ENCODE measurements at regions not wholly inside any gene's neighbourhood (a gene's known extent, or its start where the extent isn't known, plus 50 kb on each side); places are given as distances from the start of the nearest gene placed in this dataset.
"Not testable (repeated sequence)": the region's sequence is repeated elsewhere in the genome, so short reads cannot be mapped to it uniquely, and the experiment has no call there.

DNA sequence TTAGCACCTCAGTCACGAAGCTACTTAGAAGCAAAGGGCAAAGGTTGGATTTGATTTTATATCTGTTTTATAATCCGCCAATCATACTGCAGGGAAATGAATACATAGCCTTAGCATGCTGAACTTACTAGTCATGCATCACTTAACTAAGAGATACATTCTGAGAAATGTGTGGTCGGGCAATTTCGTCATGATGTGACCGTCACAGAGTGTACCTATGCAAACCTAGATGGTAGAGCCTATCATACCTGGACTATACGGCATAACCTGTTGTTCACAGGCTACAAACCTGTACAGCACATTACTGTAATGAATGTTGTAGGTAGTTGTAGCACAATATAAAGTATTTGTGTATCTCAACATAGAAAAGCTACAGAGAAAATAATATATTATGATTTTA is 345.2 kb upstream of the RGS17 start:
- Histone ChIP-seq H3K27ac (ENCODE audit: insufficient read depth, low read length) (no peak overlapping the region), H2AFZ (ENCODE audit: low read length) (no peak overlapping the region), H3K9ac (ENCODE audit: insufficient read depth, low read length) (no peak overlapping the region), H3K79me2 (ENCODE audit: control insufficient read depth, insufficient read depth, low read length) (no peaks in the 10 kb centered on the region), H3K27me3 (ENCODE audit: control insufficient read depth, insufficient read depth, low read length) (no peaks in the 10 kb centered on the region), H3K9me3 (ENCODE audit: control insufficient read depth, insufficient read depth, low read depth, low read length) (no peaks in the 10 kb centered on the region), H4K20me1 (ENCODE audit: control insufficient read depth, extremely low read depth, insufficient read depth, low read length) (no peaks in the 10 kb centered on the region), H3K4me2 (ENCODE audit: extremely low read depth, insufficient read depth, low read length) (no peak overlapping the region), H3K4me1 (ENCODE audit: control insufficient read depth, extremely low read depth, insufficient read depth, low read length) (no peaks in the 10 kb centered on the region), H3K4me3 (replicated peaks in 1 of 4; ENCODE audit: control extremely low read depth in 1 of 4, insufficient read depth in 1 of 4, low read depth in 3 of 4, low read length in 4 of 4) (no peak overlapping the region), H3K36me3 (ENCODE audit: control insufficient read depth, insufficient read depth, low read length) (no peaks in the 10 kb centered on the region)
- no peak for DNase-seq (ENCODE audit: low read depth in 2 of 2)
- TF ChIP-seq EZH2 (IDR thresholded peaks at IDR 0.05; ENCODE audit: low read length, missing control alignments), result no peak
- TF ChIP-seq, protein P1, sequence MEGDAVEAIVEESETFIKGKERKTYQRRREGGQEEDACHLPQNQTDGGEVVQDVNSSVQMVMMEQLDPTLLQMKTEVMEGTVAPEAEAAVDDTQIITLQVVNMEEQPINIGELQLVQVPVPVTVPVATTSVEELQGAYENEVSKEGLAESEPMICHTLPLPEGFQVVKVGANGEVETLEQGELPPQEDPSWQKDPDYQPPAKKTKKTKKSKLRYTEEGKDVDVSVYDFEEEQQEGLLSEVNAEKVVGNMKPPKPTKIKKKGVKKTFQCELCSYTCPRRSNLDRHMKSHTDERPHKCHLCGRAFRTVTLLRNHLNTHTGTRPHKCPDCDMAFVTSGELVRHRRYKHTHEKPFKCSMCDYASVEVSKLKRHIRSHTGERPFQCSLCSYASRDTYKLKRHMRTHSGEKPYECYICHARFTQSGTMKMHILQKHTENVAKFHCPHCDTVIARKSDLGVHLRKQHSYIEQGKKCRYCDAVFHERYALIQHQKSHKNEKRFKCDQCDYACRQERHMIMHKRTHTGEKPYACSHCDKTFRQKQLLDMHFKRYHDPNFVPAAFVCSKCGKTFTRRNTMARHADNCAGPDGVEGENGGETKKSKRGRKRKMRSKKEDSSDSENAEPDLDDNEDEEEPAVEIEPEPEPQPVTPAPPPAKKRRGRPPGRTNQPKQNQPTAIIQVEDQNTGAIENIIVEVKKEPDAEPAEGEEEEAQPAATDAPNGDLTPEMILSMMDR (conservative IDR thresholded peaks at IDR 0.05 in 1 of 2, IDR thresholded peaks at IDR 0.05 in 1 of 2; ENCODE audit: low read depth in 1 of 2, low read length in 2 of 2), result no peak

DNA sequence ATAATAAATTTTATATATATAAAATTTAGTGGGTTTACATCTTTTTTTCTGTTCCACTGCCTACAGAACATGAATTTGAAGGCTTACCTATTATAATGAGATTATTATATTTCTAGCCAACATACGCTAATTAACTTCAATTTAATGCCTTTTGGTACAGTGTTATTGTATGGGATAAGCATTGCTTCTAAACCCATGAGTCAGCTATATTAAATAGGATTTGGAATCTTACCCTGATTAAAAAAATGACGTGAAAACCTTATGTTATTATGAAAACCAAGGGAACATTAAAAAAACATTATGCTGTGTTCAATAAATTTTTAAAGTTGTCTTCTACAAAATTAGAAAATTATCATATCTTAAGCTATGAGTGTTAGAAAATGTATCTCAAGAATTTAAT is 334.0 kb upstream of the RGS17 start:
- Histone ChIP-seq H2AFZ (ENCODE audit: low read length) (no peak overlapping the region), H3K4me2 (ENCODE audit: extremely low read depth, insufficient read depth, low read length) (no peak overlapping the region), H3K9me3 (ENCODE audit: control insufficient read depth, insufficient read depth, low read depth, low read length) (no peaks in the 10 kb centered on the region), H3K4me1 (ENCODE audit: control insufficient read depth, extremely low read depth, insufficient read depth, low read length) (no peaks in the 10 kb centered on the region), H3K27ac (ENCODE audit: insufficient read depth, low read length) (no peak overlapping the region), H3K9ac (ENCODE audit: insufficient read depth, low read length) (no peak overlapping the region), H3K36me3 (ENCODE audit: control insufficient read depth, insufficient read depth, low read length) (no peaks in the 10 kb centered on the region), H3K27me3 (ENCODE audit: control insufficient read depth, insufficient read depth, low read length) (no peaks in the 10 kb centered on the region), H4K20me1 (ENCODE audit: control insufficient read depth, extremely low read depth, insufficient read depth, low read length) (no peaks in the 10 kb centered on the region), H3K4me3 (replicated peaks in 1 of 4; ENCODE audit: control extremely low read depth in 1 of 4, insufficient read depth in 1 of 4, low read depth in 3 of 4, low read length in 4 of 4) (no peak overlapping the region), H3K79me2 (ENCODE audit: control insufficient read depth, insufficient read depth, low read length) (no peaks in the 10 kb centered on the region)
- TF ChIP-seq, protein P1 (conservative IDR thresholded peaks at IDR 0.05 in 1 of 2, IDR thresholded peaks at IDR 0.05 in 1 of 2; ENCODE audit: low read depth in 1 of 2, low read length in 2 of 2), result no peak
- no peak for TF ChIP-seq EZH2 (IDR thresholded peaks at IDR 0.05; ENCODE audit: low read length, missing control alignments)
- no peak for DNase-seq (ENCODE audit: low read depth in 2 of 2)

DNA sequence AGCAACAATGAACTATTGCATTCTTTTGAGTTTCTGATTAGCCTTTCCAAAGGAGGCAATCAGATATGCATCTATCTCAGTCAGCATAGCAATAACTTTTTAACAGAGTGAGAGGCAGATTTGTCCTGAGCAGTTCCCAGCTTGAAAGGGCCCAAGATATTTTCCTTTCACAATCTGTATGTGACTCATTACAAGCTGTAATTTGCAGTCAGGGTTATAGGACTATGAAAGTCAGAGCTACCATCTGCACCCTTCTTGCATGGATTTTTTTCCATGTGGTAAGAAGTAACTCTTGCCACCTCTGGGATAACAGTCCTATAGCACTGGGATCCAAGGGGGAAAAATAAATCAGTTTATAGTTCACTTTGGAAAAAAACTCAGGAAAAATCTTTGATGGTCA is 318.2 kb upstream of the RGS17 start:
- Histone ChIP-seq H2AFZ (ENCODE audit: low read length) (no peak overlapping the region), H3K9me3 (ENCODE audit: control insufficient read depth, insufficient read depth, low read depth, low read length) (peaks cover 1% of the 10 kb centered on the region), H3K36me3 (ENCODE audit: control insufficient read depth, insufficient read depth, low read length) (no peaks in the 10 kb centered on the region), H3K4me1 (ENCODE audit: control insufficient read depth, extremely low read depth, insufficient read depth, low read length) (no peaks in the 10 kb centered on the region), H3K4me3 (replicated peaks in 1 of 4; ENCODE audit: control extremely low read depth in 1 of 4, insufficient read depth in 1 of 4, low read depth in 3 of 4, low read length in 4 of 4) (no peak overlapping the region), H4K20me1 (ENCODE audit: control insufficient read depth, extremely low read depth, insufficient read depth, low read length) (no peaks in the 10 kb centered on the region), H3K27me3 (ENCODE audit: control insufficient read depth, insufficient read depth, low read length) (no peaks in the 10 kb centered on the region), H3K27ac (ENCODE audit: insufficient read depth, low read length) (no peak overlapping the region), H3K4me2 (ENCODE audit: extremely low read depth, insufficient read depth, low read length) (no peak overlapping the region), H3K9ac (ENCODE audit: insufficient read depth, low read length) (no peak overlapping the region), H3K79me2 (ENCODE audit: control insufficient read depth, insufficient read depth, low read length) (no peaks in the 10 kb centered on the region)
- TF ChIP-seq, protein P1 (conservative IDR thresholded peaks at IDR 0.05 in 1 of 2, IDR thresholded peaks at IDR 0.05 in 1 of 2; ENCODE audit: low read depth in 1 of 2, low read length in 2 of 2), result no peak
- TF ChIP-seq EZH2 (IDR thresholded peaks at IDR 0.05; ENCODE audit: low read length, missing control alignments), result no peak
- no peak for DNase-seq (ENCODE audit: low read depth in 2 of 2)

DNA sequence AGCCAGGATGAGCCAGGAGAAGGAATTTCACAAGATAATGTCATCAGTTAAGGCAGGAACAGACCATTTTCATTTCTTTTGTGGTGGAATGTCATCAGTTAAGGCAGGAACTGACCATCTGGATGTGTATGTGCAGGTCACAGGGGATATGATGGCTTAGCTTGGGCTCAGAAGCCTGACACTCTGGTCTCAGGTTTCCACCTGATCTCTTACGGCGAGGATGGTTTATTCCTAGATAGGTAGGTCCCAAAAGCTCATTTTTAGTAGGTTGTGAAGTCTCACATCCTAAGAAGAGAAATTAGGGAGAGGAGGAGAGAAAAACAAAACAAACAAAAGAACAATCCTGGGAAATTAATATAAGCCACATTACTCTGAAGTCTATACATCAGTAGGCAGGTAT is 311.7 kb upstream of the RGS17 start:
- H3K4me3 ChIP-seq (replicated peaks in 1 of 4; ENCODE audit: control extremely low read depth in 1 of 4, insufficient read depth in 1 of 4, low read depth in 3 of 4, low read length in 4 of 4); H3K36me3 ChIP-seq (ENCODE audit: control insufficient read depth, insufficient read depth, low read length); H2AFZ ChIP-seq (ENCODE audit: low read length); H3K4me1 ChIP-seq (ENCODE audit: control insufficient read depth, extremely low read depth, insufficient read depth, low read length); H3K9me3 ChIP-seq (ENCODE audit: control insufficient read depth, insufficient read depth, low read depth, low read length); H4K20me1 ChIP-seq (ENCODE audit: control insufficient read depth, extremely low read depth, insufficient read depth, low read length); H3K79me2 ChIP-seq (ENCODE audit: control insufficient read depth, insufficient read depth, low read length); H3K27me3 ChIP-seq (ENCODE audit: control insufficient read depth, insufficient read depth, low read length); H3K9ac ChIP-seq (ENCODE audit: insufficient read depth, low read length); DNase-seq (ENCODE audit: low read depth in 2 of 2); H3K4me2 ChIP-seq (ENCODE audit: extremely low read depth, insufficient read depth, low read length); H3K27ac ChIP-seq (ENCODE audit: insufficient read depth, low read length): not testable (repeated sequence)

Measured in fibroblast of lung (primary cell).